GM10266 (cell line): ENCODE measurements at regions not wholly inside any gene's neighbourhood (a gene's known extent, or its start where the extent isn't known, plus 50 kb on each side); places are given as distances from the start of the nearest gene placed in this dataset.

ENCODE experiments used
- DNase-seq: peaks from one replicate; pipeline ENCODE4 v3.0.0; 2012; ENCODE audit errors: extremely low spot score
- CTCF ChIP-seq: IDR thresholded peaks from 2 replicates; pipeline ENCODE4 v1.5.1; 2012; ENCODE audit warnings: mild to moderate bottlenecking, low read depth; ENCODE audit not compliant: control insufficient read depth, insufficient read depth; ENCODE audit errors: missing control alignments

- no peak for DNase-seq
- TF ChIP-seq CTCF, result no peak
These were observed 120.2 kb upstream of the ODAD2 start for GRCh38 chr10:28118985-28119628.

GRCh38 chr10:28113202-28113601, 114.3 kb upstream of the ODAD2 start:
- DNase-seq, result no peak
- TF ChIP-seq CTCF, result no peak

GRCh38 chr10:28111712-28112111, 112.8 kb upstream of the ODAD2 start:
- no peak for DNase-seq
- TF ChIP-seq CTCF, result no peak

- TF ChIP-seq CTCF, result no peak
- DNase-seq, result no peak
These were observed 106.7 kb upstream of the ODAD2 start for GRCh38 chr10:28105561-28105960.

- no peak for DNase-seq
- no peak for TF ChIP-seq CTCF
These were observed 98.8 kb upstream of the ODAD2 start for GRCh38 chr10:28097633-28098032.

- TF ChIP-seq CTCF, result no peak
These were observed 97.0 kb upstream of the ODAD2 start for GRCh38 chr10:28095791-28096378.

GRCh38 chr10:28094121-28094520, 95.2 kb upstream of the ODAD2 start:
- no peak for TF ChIP-seq CTCF
- no peak for DNase-seq

More at GRCh38 chr10:28095791-28096378, 97.0 kb upstream of the ODAD2 start:
- DNase-seq, result no peak
